Lower leg skin (tissue), 3 donors: ENCODE measurements at regions not wholly inside any gene's neighbourhood (a gene's known extent, or its start where the extent isn't known, plus 50 kb on each side); places are given as distances from the start of the nearest gene placed in this dataset.

Experiments used
- CTCF ChIP-seq, 3 donors: fragments of 450-650 bp; IDR thresholded peaks; one replicate each; pipeline ENCODE4 v1.5.1; 2016; ENCODE audit warnings: antibody characterized with exemption in 3 of 3, mild to moderate bottlenecking in 3 of 3, moderate library complexity in 2 of 3
- POLR2A ChIP-seq, 2 donors: fragments of 450-650 bp; IDR thresholded peaks; one replicate each; pipeline ENCODE4 v1.6.1; 2016 to 2017; ENCODE audit warnings: antibody characterized with exemption in 2 of 2, mild to moderate bottlenecking in 1 of 2, moderate library complexity in 1 of 2

GRCh38 chr2:59150217-59150849, 909.2 kb upstream of the FANCL start:
- TF ChIP-seq CTCF (IDR thresholded peaks at IDR 0.05) = no peak
- TF ChIP-seq POLR2A (IDR thresholded peaks at IDR 0.05) = no peak
